GM12874 (cell line): ENCODE measurements at regions not wholly inside any gene's neighbourhood (a gene's known extent, or its start where the extent isn't known, plus 50 kb on each side); places are given as distances from the start of the nearest gene placed in this dataset.

Experiments
- TF ChIP-seq, protein P1 (sequence below): IDR thresholded peaks from 2 replicates; pipeline ENCODE4 v1.5.1; 2011; ENCODE audit warnings: low read depth, mild to moderate bottlenecking, control low read depth, low read length, moderate library complexity; ENCODE audit not compliant: insufficient read depth

DNA sequence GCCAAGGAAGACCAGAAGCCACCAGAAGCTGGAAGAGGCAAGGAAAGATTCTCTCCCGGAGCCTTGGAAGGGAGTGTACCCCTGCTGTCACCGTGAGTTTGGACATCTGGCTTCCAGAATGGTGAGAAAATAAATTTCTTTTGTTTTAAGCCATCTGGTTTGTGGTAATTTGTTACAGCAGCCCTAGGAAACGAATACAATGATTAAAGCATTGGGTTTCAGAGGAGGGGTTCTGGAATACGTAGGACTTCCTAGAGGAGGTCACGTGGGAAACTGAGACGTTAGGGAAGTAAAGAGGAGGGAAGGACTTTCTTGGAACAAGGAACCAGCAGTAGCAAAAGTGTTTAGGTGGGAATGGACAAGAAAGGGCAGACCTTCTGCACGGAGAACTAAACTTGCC, 377.7 kb downstream of the IL20RB start:
- TF ChIP-seq, protein P1, sequence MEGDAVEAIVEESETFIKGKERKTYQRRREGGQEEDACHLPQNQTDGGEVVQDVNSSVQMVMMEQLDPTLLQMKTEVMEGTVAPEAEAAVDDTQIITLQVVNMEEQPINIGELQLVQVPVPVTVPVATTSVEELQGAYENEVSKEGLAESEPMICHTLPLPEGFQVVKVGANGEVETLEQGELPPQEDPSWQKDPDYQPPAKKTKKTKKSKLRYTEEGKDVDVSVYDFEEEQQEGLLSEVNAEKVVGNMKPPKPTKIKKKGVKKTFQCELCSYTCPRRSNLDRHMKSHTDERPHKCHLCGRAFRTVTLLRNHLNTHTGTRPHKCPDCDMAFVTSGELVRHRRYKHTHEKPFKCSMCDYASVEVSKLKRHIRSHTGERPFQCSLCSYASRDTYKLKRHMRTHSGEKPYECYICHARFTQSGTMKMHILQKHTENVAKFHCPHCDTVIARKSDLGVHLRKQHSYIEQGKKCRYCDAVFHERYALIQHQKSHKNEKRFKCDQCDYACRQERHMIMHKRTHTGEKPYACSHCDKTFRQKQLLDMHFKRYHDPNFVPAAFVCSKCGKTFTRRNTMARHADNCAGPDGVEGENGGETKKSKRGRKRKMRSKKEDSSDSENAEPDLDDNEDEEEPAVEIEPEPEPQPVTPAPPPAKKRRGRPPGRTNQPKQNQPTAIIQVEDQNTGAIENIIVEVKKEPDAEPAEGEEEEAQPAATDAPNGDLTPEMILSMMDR, result no peak

DNA sequence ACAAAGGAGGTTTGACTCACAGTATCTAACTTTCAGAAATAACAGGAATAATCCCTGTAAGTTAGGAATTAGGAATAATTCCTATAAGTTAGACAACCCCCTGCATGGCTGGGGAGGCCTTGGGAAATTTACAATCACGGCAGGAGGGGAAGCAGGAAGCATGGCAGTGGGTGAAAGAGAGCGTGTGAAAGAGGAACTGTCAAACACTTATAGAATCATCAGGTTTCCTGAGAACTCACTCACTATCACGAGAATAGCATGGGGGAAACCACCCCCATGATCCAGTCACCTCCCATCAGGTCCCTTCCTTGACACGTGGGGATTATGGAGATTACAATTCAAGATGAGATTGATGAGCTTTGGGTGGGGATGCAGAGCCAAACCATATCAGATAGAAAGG, 385.5 kb downstream of the IL20RB start:
- TF ChIP-seq, protein P1, result no peak

DNA sequence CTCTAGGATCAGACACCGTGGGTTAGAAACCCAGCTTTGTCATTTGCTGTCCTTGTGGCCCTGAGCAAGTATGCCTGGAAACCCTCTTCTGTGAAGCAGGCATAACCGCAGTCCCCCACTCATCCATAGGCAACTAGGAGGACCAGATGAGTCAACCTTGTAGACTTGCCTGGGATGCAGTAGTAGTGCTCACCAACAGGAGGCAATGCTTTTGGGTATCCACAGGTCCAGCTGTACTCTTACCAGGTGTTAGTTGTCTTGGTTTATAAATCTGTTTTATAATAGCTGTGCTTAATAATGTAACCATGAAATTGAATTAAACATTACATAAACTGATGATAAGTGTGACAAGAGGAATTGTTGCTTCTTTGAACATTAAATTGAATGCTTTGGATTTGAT, 389.3 kb downstream of the IL20RB start:
- TF ChIP-seq, protein P1, result peak; percentile 24; the same call in 1 of the 2 replicates

DNA sequence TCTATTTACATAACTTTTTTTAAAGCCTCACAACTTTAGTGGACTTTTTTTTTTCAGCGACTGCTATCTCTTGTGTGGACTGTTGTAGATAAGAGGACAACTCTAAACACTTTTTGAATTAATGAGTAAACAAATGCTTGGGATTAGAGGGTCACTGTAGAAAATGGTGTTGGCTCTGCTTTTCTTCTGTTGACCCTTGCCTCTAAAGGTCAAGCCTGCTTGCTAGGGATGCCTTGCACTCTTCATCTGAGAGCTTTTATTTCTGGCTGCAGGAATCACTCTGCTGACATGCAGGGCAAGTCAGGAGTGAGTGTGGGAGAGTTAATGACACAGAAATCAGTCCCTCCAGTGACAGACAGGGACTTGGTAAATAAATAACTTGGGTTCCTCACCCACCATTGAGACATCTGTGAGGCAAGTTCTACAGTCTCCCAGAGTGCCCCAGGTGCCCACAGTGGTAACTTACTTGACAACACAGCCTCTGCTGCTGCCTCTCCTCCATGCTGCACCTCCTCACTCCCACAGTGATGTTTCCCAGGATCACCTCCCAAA, 390.1 kb downstream of the IL20RB start:
- TF ChIP-seq, protein P1, result no peak

DNA sequence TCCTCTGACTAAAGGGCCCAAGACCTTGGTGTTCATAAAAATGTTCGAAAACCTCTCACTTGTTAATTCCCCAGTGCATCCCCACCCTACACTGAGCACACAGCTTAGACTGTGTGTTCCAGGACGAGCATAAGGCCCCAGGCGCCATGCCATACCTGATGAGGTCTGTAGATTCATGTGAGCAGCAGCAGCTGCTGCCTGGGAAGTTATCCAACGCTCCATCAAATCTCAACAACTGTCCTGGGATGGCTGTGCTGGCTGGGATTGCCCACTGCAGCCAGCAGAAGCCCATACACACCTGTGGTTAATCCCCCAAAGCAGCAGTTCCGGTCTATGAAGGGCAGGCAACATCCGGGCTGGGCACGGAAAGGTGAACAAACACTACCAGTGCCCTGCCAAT, 391.2 kb downstream of the IL20RB start:
- TF ChIP-seq, protein P1, result no peak

DNA sequence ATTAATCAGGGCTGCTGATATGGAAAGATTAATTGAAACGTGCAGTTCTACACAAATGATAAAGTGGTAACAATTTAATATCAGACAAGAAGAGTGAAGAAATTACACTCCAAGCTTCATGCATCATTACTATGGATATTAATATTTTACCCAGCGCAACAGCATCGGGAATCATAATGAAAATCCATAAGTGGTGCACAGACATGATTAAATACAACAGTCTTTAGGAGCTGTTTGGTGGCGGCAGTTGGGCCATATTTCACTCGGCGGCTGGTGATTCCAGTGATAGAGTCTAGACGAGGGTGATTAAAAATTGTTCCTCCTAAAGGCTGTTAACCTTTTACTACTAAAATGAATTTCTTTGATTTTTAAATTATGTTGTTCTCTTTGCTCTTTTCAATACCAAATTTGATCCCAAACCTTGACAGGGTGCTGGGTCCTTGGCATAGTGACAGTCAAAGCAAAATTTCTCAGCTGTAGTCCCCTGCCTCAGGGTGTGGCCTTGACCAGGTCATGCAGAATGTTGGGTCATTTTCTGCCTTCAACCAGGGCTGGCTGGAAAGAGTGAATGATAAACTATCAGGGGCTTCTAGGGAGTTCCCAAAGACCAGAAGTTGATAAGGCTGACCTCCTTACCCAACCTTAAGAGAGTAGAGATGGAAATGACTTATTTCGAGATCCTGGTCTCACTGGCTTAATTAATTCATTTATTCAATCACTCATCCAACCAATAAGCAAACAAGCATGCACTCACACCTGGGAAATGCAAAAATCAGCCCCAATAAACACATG, 392.0 kb downstream of the IL20RB start:
- TF ChIP-seq, protein P1, result no peak

DNA sequence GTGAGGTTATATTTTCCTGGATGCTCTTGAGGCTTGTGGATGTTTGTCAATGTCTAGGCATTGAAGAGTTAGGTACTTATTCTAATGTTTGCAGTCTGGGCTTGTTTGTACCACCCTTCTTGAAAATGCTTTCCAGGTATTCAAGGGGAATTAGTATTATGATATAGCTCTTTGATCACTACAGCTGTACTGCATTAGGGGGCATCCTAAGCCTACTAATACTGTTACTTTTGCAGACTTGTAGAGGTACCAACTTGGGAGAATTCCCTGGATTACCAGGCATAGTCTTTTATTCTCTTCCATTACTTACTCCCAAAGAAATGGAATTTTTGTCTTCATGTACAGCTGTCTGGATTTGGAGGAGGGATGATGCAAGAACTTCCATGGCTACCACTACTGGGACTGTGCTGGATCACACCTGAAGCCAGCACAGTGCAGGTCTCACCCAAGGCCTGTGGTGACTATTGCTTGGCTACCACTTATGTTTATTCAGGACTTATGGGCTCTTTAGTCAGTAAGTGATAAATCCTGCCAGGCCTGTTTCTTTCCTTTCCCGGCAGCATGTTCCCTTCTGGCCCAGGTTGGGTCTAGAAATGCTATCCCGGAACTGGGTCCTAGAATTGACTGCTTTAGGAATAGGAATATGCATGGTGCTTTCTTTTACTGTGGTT, 402.9 kb downstream of the IL20RB start:
- TF ChIP-seq, protein P1, result no peak
